GM12878 (cell line): ENCODE measurements at regions not wholly inside any gene's neighbourhood (a gene's known extent, or its start where the extent isn't known, plus 50 kb on each side); places are given as distances from the start of the nearest gene placed in this dataset.

ENCODE experiments used
- ATAC-seq: fragments of 200-7000 bp; cut with Tn5 transposase; 3 replicates; pipeline ENCODE4 v1.9.1; 2020; ENCODE audit warnings: mild to moderate bottlenecking, moderate library complexity
- BruUV-seq: library from RNA; stranded (reverse); fragments of 400-500 nt; replicated peaks from 2 replicates; lab custom pipeline; 2021; lab: Mats Ljungman, UMichigan
- CTCF ChIA-PET: fragments of 300-600 bp; sonication (Branson Sonifier 250); formaldehyde crosslinking; extraction: SDS; loops from one replicate; lab custom pipeline; 2021; ENCODE audit warnings: inconsistent platforms; lab: Yijun Ruan, JAX
- POLR2A ChIA-PET: fragments of 350-600 bp; formaldehyde crosslinking; extraction: SDS; loops from one replicate; lab custom pipeline; 2021; ENCODE audit warnings: inconsistent platforms; lab: Charles Lee
- RAD21 ChIA-PET: fragments of 300-600 bp; sonication (Branson Sonifier 250); formaldehyde crosslinking; loops from one replicate; lab custom pipeline; 2023; ENCODE audit warnings: antibody characterized with exemption; ENCODE audit not compliant: unreplicated experiment; lab: Charles Lee
- SMC1A ChIA-PET: fragments of 300-600 bp; sonication (Branson Sonifier 250); formaldehyde crosslinking; loops from one replicate; lab custom pipeline; 2023; ENCODE audit not compliant: unreplicated experiment, uncharacterized antibody; lab: Charles Lee
- DNase-seq: peaks from one replicate; pipeline ENCODE4 v3.0.0-alpha.2; 2011; ENCODE audit warnings: low read depth, low spot score
- FAIRE-seq: peaks from 3 replicates; lab custom pipeline; 2011; peaks lifted over from hg19 to GRCh38; lab: Jason Lieb, UNC
- H2AFZ ChIP-seq: 2 replicates; pipeline ENCODE4 v1.6.0; 2011; ENCODE audit warnings: low read depth, low read length, control low read depth; ENCODE audit not compliant: control insufficient read depth
- H3K27ac ChIP-seq: 2 replicates; pipeline ENCODE4 v1.5.1; 2011; ENCODE audit warnings: control low read depth; ENCODE audit not compliant: control insufficient read depth, insufficient read depth
- H3K27me3 ChIP-seq, 2 experiments: replicated peaks in 1 of 2; 2 replicates each; pipeline versions ENCODE4 v1.6.0 to v1.6.1; 2011; ENCODE audit warnings: low read length in 1 of 2; ENCODE audit not compliant: control insufficient read depth in 2 of 2, insufficient read depth in 2 of 2
- H3K36me3 ChIP-seq, 2 experiments: 2 replicates each; pipeline ENCODE4 v1.5.1; 2011; ENCODE audit warnings: low read length in 1 of 2; ENCODE audit not compliant: control insufficient read depth in 2 of 2, insufficient read depth in 2 of 2
- H3K4me1 ChIP-seq: 2 replicates; pipeline ENCODE4 v1.6.1; 2011; ENCODE audit warnings: mild to moderate bottlenecking, low read length, moderate library complexity, mixed read lengths; ENCODE audit not compliant: control insufficient read depth, insufficient read depth
- H3K4me2 ChIP-seq: 2 replicates; pipeline ENCODE4 v1.6.0; 2011; ENCODE audit warnings: control low read depth; ENCODE audit not compliant: control insufficient read depth, insufficient read depth
- H3K4me3 ChIP-seq: fragments of 200-600 bp; sonication (generic); 2 replicates; pipeline ENCODE4 v1.5.1; 2016
- H3K79me2 ChIP-seq: 2 replicates; pipeline ENCODE4 v1.6.0; 2011; ENCODE audit warnings: low read length; ENCODE audit not compliant: control insufficient read depth, insufficient read depth
- H3K9ac ChIP-seq: 2 replicates; pipeline ENCODE4 v1.8.0; 2011; ENCODE audit warnings: low read length, control low read depth, mixed read lengths; ENCODE audit not compliant: control insufficient read depth, insufficient read depth
- H3K9me3 ChIP-seq: replicated peaks from 3 replicates; pipeline ENCODE4 v1.5.1; 2011; ENCODE audit warnings: mild to moderate bottlenecking, low read length; ENCODE audit not compliant: control insufficient read depth, insufficient read depth
- H4K20me1 ChIP-seq: 2 replicates; pipeline ENCODE4 v1.6.0; 2011; ENCODE audit not compliant: control insufficient read depth, insufficient read depth
- BCL11A ChIP-seq: IDR thresholded peaks from 2 replicates; pipeline ENCODE4 v1.6.1; 2011; ENCODE audit warnings: low read depth, low read length
- CEBPB ChIP-seq, 2 experiments: fragments of 150-350 bp in 1 of 2; IDR thresholded peaks; 2 replicates each; pipeline ENCODE4 v1.6.1; 2012 to 2014; ENCODE audit warnings: low read depth in 2 of 2, low read length in 2 of 2, borderline replicate concordance in 1 of 2, inconsistent platforms in 1 of 2
- CREB1 ChIP-seq: IDR thresholded peaks from 2 replicates; pipeline ENCODE4 v1.6.1; 2012; ENCODE audit warnings: low read depth, mild to moderate bottlenecking, inconsistent platforms
- KLF5 ChIP-seq: fragments of 450-650 bp; IDR thresholded peaks from 2 replicates; pipeline ENCODE4 v1.6.1; 2014; ENCODE audit warnings: mild to moderate bottlenecking; ENCODE audit not compliant: partially characterized antibody
- RELA ChIP-seq: fragments of 450-650 bp; IDR thresholded peaks from 2 replicates; pipeline ENCODE4 v1.8.0; 2014; ENCODE audit warnings: borderline replicate concordance; ENCODE audit not compliant: partially characterized antibody
- RUNX3 ChIP-seq: IDR thresholded peaks from 2 replicates; pipeline ENCODE4 v1.6.1; 2012; ENCODE audit warnings: low read length, inconsistent platforms
- WGBS: methylation state at CpG from one replicate; pipeline ENCODE4 v1.1.6; 2016; ENCODE audit warnings: low lambda C conversion rate; ENCODE audit not compliant: insufficient replicate concordance, insufficient coverage; ENCODE audit errors: missing lambda C conversion rate; 5-methylcytosine and 5-hydroxymethylcytosine counted together
- in situ Hi-C: fragments of 300-500 bp; cut with MboI; formaldehyde crosslinking; loops from 9 replicates; pipeline ENCODE4 v1.14.3; 2018; ENCODE audit warnings: mixed read lengths
- intact Hi-C: fragments of 100-400 bp; cut with micrococcal nuclease; formaldehyde crosslinking; loops from one replicate; pipeline ENCODE4 v1.14.2; 2022; ENCODE audit not compliant: unreplicated experiment
- TF ChIP-seq, protein P1 (sequence below): fragments of 450-650 bp; IDR thresholded peaks from 2 replicates; pipeline ENCODE4 v1.6.1; 2017; ENCODE audit warnings: low read depth, mild to moderate bottlenecking, moderate library complexity
- TF ChIP-seq, protein P2 (sequence below): fragments of 450-650 bp; IDR thresholded peaks from 2 replicates; pipeline ENCODE4 v1.6.1; 2017; ENCODE audit warnings: mild to moderate bottlenecking

DNA sequence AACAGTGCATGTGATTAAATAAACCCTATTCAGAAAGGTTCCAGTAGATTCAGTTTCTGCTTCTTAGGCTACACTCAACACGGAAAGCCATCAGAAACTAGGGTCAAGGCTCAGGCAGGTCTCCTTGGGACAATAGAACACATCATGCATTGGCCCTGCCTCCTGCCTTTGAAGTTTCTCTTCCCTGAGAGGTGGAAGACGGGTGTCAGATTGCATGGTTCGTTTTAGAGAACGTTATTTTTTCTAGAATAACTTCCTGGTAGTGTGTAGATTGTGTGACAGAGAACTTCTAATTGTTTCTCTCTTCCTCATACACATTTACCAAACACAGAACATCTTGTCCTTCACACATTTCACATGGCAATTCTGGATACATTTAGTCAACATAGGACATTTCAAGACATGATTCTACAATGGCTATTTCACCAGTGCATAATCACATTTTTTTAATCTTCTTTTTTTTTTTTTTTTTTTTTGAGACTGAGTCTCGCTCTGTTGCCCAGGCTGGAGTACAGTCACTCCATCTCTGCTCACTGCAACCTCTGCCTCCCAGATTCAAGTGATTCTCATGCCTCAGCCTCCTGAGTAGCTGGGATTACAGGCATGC lies 106.6 kb upstream of the AMN1 start:
- Histone ChIP-seq H2AFZ (peak overlapping the region; percentile 70), H3K27me3 (no peaks in the 10 kb centered on the region), H3K36me3 (no peaks in the 10 kb centered on the region), H3K4me2 (no peak overlapping the region), H3K9ac (no peak overlapping the region), H4K20me1 (no peaks in the 10 kb centered on the region), H3K4me1 (peaks cover 21% of the 10 kb centered on the region), H3K9me3 (peaks cover 9% of the 10 kb centered on the region; the same call in 2 of the 3 replicates), H3K4me3 (no peak overlapping the region), H3K79me2 (no peaks in the 10 kb centered on the region), H3K27ac (peak overlapping the region; percentile 13; the same call in 1 of the 2 replicates)
- WGBS: 1% methylated on average over 4 of the region's 5 CpGs
- peak; percentile 64 for FAIRE-seq
- SMC1A ChIA-PET: no interaction called here
- BruUV-seq: no TSS peak
- RAD21 ChIA-PET: interaction anchor here (1.1 kb wide), 1 partner anchor 53 kb away, joined by 3 read pairs; no protein-coding TSS in a partner anchor
- ATAC-seq: no peak
- POLR2A ChIA-PET: no interaction called here
- DNase-seq: no peak
- in situ Hi-C loops: no loop called here
- intact Hi-C loops: no loop called here
- CTCF ChIA-PET: interaction anchor here (1.0 kb wide), 1 partner anchor 24 kb away, joined by 3 read pairs; no protein-coding TSS in a partner anchor
- no peak for TF ChIP-seq BCL11A
- TF ChIP-seq, protein P1, sequence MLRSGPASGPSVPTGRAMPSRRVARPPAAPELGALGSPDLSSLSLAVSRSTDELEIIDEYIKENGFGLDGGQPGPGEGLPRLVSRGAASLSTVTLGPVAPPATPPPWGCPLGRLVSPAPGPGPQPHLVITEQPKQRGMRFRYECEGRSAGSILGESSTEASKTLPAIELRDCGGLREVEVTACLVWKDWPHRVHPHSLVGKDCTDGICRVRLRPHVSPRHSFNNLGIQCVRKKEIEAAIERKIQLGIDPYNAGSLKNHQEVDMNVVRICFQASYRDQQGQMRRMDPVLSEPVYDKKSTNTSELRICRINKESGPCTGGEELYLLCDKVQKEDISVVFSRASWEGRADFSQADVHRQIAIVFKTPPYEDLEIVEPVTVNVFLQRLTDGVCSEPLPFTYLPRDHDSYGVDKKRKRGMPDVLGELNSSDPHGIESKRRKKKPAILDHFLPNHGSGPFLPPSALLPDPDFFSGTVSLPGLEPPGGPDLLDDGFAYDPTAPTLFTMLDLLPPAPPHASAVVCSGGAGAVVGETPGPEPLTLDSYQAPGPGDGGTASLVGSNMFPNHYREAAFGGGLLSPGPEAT: no peak
- TF ChIP-seq KLF5: no peak
- no peak for TF ChIP-seq CREB1

DNA sequence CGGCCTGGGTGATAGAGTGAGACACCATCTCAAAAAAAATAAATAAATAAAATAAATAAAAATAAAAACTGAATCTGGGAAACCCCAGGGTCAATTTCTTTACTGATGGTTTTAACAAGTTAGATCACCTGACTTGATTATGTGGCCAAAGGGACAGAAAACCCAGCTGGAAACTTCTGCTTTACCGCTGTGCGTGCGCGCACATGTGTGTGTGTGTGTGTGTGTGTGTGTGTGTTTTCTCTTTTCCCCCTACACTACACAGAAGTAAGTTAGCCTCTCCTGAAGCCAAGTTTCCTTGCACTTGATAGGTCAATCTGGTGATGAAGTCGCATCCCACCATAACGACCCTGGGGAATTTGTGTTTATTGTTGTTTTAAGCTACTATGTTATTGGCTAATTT lies 105.3 kb upstream of the AMN1 start:
- 91% methylated on average over 7 of the region's 7 CpGs for WGBS
- H3K27ac ChIP-seq: no peak overlapping the region
- peaks cover 21% of the 10 kb centered on the region for H3K4me1 ChIP-seq
- SMC1A ChIA-PET: interaction anchor here (1.1 to 1.2 kb wide), 3 partner anchors 27 to 152 kb away, joined by 3 to 6 read pairs (median 3); no protein-coding TSS in a partner anchor
- intact Hi-C loops: no loop called here
- no peaks in the 10 kb centered on the region for H3K36me3 ChIP-seq
- H3K4me3 ChIP-seq: no peak overlapping the region
- no peaks in the 10 kb centered on the region for H3K79me2 ChIP-seq
- POLR2A ChIA-PET: interaction anchor here (0.7 kb wide), 2 partner anchors 77 to 92 kb away, joined by 3 to 11 read pairs; no protein-coding TSS in a partner anchor
- TF ChIP-seq, protein P2, sequence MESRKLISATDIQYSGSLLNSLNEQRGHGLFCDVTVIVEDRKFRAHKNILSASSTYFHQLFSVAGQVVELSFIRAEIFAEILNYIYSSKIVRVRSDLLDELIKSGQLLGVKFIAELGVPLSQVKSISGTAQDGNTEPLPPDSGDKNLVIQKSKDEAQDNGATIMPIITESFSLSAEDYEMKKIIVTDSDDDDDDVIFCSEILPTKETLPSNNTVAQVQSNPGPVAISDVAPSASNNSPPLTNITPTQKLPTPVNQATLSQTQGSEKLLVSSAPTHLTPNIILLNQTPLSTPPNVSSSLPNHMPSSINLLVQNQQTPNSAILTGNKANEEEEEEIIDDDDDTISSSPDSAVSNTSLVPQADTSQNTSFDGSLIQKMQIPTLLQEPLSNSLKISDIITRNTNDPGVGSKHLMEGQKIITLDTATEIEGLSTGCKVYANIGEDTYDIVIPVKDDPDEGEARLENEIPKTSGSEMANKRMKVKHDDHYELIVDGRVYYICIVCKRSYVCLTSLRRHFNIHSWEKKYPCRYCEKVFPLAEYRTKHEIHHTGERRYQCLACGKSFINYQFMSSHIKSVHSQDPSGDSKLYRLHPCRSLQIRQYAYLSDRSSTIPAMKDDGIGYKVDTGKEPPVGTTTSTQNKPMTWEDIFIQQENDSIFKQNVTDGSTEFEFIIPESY: peak; percentile 89; the same call in 1 of the 2 replicates
- TF ChIP-seq RUNX3 (no peak), RELA (no peak), CEBPB (IDR thresholded peaks at IDR 0.05; ENCODE audit: borderline replicate concordance in 1 of 2, low read depth in 2 of 2, low read length in 2 of 2) (no peak)
- TF ChIP-seq, all 136 proteins: peak for 1
- CTCF ChIA-PET: interaction anchor here (1.0 to 1.4 kb wide), 2 partner anchors 8 to 23 kb away, joined by 3 to 5 read pairs; no protein-coding TSS in a partner anchor
- no peak for FAIRE-seq
- no TSS peak for BruUV-seq
- DNase-seq: no peak
- H3K4me2 ChIP-seq: no peak overlapping the region
- ATAC-seq: no peak
- no peaks in the 10 kb centered on the region for H3K27me3 ChIP-seq
- H3K9me3 ChIP-seq: peaks cover 9% of the 10 kb centered on the region; the same call in 2 of the 3 replicates
- RAD21 ChIA-PET: interaction anchor here (0.8 to 1.1 kb wide), 2 partner anchors 54 to 105 kb away, joined by 3 read pairs; partner anchors contain the start of gene AMN1
- no peak overlapping the region for H2AFZ ChIP-seq
- H3K9ac ChIP-seq: no peak overlapping the region
- in situ Hi-C loops: no loop called here
- no peaks in the 10 kb centered on the region for H4K20me1 ChIP-seq
